Loucy (cell line): ENCODE measurements at regions not wholly inside any gene's neighbourhood (a gene's known extent, or its start where the extent isn't known, plus 50 kb on each side); places are given as distances from the start of the nearest gene placed in this dataset.
"Not testable (repeated sequence)": the region's sequence is repeated elsewhere in the genome, so short reads cannot be mapped to it uniquely, and the experiment has no call there.

ENCODE experiments used
- H2AFZ ChIP-seq: fragments of 200-600 bp; sonication (generic); 2 replicates; pipeline ENCODE4 v1.6.0; 2016; ENCODE audit warnings: antibody characterized with exemption, mild to moderate bottlenecking, low read length, moderate library complexity
- H3F3A ChIP-seq: fragments of 200-600 bp; 2 replicates; pipeline ENCODE4 v1.6.0; 2016; ENCODE audit warnings: antibody characterized with exemption, low read depth, mild to moderate bottlenecking
- H3K27me3 ChIP-seq: fragments of 200-600 bp; sonication (generic); 2 replicates; pipeline ENCODE4 v1.6.1; 2014; ENCODE audit warnings: low read length, mild to moderate bottlenecking; ENCODE audit not compliant: insufficient read depth, poor library complexity, severe bottlenecking
- H3K36me3 ChIP-seq: fragments of 200-600 bp; sonication (generic); 2 replicates; pipeline ENCODE4 v1.6.1; 2016; ENCODE audit warnings: low read length; ENCODE audit not compliant: insufficient read depth
- H3K4me1 ChIP-seq: fragments of 200-600 bp; sonication (generic); 2 replicates; pipeline ENCODE4 v1.5.1; 2014; ENCODE audit warnings: low read length, mild to moderate bottlenecking; ENCODE audit not compliant: insufficient read depth, poor library complexity, severe bottlenecking
- H3K4me2 ChIP-seq: fragments of 200-600 bp; sonication (generic); 2 replicates; pipeline ENCODE4 v1.6.0; 2014; ENCODE audit warnings: antibody characterized with exemption, low read length, low read depth, mild to moderate bottlenecking; ENCODE audit not compliant: poor library complexity, severe bottlenecking
- H3K4me3 ChIP-seq: fragments of 200-600 bp; sonication (generic); 2 replicates; pipeline ENCODE4 v1.5.1; 2014; ENCODE audit warnings: low read length, mild to moderate bottlenecking, mixed read lengths; ENCODE audit not compliant: poor library complexity, severe bottlenecking
- H3K79me2 ChIP-seq: fragments of 200-600 bp; sonication (generic); 2 replicates; pipeline ENCODE4 v1.6.1; 2014; ENCODE audit warnings: low read length; ENCODE audit not compliant: insufficient read depth
- H3K9ac ChIP-seq: fragments of 200-600 bp; sonication (generic); 2 replicates; pipeline ENCODE4 v1.6.0; 2014; ENCODE audit warnings: mild to moderate bottlenecking, low read depth, low read length, moderate library complexity; ENCODE audit not compliant: poor library complexity, severe bottlenecking
- H3K9me2 ChIP-seq: fragments of 200-600 bp; sonication (generic); replicated peaks from 2 replicates; pipeline ENCODE4 v1.6.1; 2016; ENCODE audit warnings: low read depth, low read length, mixed read lengths
- H3K9me3 ChIP-seq: fragments of 200-600 bp; sonication (generic); 2 replicates; pipeline ENCODE4 v1.6.1; 2014; ENCODE audit warnings: mild to moderate bottlenecking, antibody characterized with exemption, low read length, low read depth; ENCODE audit not compliant: insufficient read depth
- H4K20me1 ChIP-seq: fragments of 200-600 bp; sonication (generic); 2 replicates; pipeline ENCODE4 v1.6.0; 2014; ENCODE audit warnings: antibody characterized with exemption, low read length, mild to moderate bottlenecking; ENCODE audit not compliant: insufficient read depth, poor library complexity, severe bottlenecking
- EZH2phosphoT487 ChIP-seq: fragments of 200-600 bp; IDR thresholded peaks from 2 replicates; pipeline ENCODE4 v1.6.1; 2018; ENCODE audit warnings: antibody characterized with exemption, mild to moderate bottlenecking, moderate library complexity, borderline replicate concordance
- TF ChIP-seq, protein P1 (sequence below): fragments of 200-600 bp; sonication (generic); conservative IDR thresholded peaks from 2 replicates; pipeline ENCODE4 v1.5.1; 2014; ENCODE audit warnings: mild to moderate bottlenecking, antibody characterized with exemption, low read length

DNA sequence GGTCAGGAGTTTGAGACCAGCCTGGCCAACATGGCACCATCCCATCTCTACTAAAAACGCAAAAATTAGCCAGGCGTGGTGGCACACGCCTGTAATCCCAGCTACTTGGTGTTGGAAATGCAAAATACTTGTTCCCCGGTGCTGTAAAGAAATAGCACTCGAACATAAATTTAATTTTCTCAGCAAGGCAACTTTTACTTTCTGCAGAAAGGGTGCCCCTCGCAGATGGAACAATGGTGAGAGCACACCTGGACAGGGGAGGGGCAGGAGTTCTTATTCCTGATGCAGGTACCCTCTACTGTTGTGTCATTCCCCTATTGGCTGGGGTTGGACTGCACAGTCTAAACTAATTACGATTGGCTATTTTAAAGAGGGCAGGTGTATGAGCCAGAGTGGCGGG lies 139.7 kb downstream of the FHIP1A start:
- no peaks in the 10 kb centered on the region for H4K20me1 ChIP-seq
- H3K9me3 ChIP-seq: no peaks in the 10 kb centered on the region
- H3K27me3 ChIP-seq: no peaks in the 10 kb centered on the region
- no peak overlapping the region for H3K4me2 ChIP-seq
- no peaks in the 10 kb centered on the region for H3F3A ChIP-seq
- H2AFZ ChIP-seq: no peak overlapping the region
- H3K9me2 ChIP-seq: no peaks in the 10 kb centered on the region
- H3K9ac ChIP-seq: no peak overlapping the region
- no peaks in the 10 kb centered on the region for H3K79me2 ChIP-seq
- no peaks in the 10 kb centered on the region for H3K36me3 ChIP-seq
- H3K4me1 ChIP-seq: no peaks in the 10 kb centered on the region
- H3K4me3 ChIP-seq: no peak overlapping the region
- TF ChIP-seq, protein P1, sequence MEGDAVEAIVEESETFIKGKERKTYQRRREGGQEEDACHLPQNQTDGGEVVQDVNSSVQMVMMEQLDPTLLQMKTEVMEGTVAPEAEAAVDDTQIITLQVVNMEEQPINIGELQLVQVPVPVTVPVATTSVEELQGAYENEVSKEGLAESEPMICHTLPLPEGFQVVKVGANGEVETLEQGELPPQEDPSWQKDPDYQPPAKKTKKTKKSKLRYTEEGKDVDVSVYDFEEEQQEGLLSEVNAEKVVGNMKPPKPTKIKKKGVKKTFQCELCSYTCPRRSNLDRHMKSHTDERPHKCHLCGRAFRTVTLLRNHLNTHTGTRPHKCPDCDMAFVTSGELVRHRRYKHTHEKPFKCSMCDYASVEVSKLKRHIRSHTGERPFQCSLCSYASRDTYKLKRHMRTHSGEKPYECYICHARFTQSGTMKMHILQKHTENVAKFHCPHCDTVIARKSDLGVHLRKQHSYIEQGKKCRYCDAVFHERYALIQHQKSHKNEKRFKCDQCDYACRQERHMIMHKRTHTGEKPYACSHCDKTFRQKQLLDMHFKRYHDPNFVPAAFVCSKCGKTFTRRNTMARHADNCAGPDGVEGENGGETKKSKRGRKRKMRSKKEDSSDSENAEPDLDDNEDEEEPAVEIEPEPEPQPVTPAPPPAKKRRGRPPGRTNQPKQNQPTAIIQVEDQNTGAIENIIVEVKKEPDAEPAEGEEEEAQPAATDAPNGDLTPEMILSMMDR: no peak
- TF ChIP-seq EZH2phosphoT487: no peak

DNA sequence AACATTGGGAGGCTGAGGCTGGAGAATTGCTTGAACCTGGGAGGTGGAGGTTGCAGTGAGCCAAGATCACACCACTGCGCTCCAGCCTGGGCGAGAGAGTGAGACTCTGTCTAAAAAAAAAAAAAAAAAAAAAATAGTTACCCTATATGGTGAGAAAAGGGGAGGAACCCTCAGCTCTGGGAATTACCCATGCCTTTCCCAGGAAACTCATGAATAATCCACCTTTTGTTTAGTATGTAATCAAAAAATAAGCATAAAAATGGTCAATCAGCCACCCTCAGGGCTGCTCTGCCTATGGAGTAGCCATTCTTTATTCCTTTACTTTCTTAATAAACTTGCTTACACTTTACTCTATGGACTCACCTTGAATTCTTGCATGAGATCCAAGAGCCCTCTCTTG lies 140.4 kb downstream of the FHIP1A start:
- not testable (repeated sequence) for H3K4me1 ChIP-seq, H3K4me2 ChIP-seq, H3K9me3 ChIP-seq, H3K4me3 ChIP-seq, H3K79me2 ChIP-seq, H3K27me3 ChIP-seq, H2AFZ ChIP-seq, H3K9me2 ChIP-seq, H4K20me1 ChIP-seq, H3K9ac ChIP-seq, H3K36me3 ChIP-seq, H3F3A ChIP-seq

DNA sequence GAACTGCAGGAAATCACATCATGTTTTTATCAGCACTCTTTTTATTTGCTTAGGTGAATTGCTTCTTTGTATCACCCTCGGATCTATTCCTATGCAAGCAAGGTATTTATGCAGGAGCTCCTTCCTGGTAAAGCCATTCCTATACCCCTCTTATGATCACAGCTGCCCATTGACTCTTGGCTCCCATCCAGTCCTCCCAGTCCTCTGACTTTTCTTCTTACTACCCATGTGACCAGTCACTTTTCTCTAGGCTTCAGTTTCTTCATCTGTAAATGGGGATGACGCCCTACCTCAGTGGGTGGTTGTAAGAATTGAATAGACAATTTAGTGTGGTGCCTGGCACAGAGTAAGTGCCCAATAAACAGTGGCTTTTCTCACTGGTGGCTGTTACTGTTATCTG lies 144.9 kb downstream of the FHIP1A start:
- no peaks in the 10 kb centered on the region for H3F3A ChIP-seq
- no peaks in the 10 kb centered on the region for H3K9me3 ChIP-seq
- H3K27me3 ChIP-seq: peaks cover 5% of the 10 kb centered on the region
- H2AFZ ChIP-seq: no peak overlapping the region
- no peak overlapping the region for H3K4me2 ChIP-seq
- H3K9ac ChIP-seq: no peak overlapping the region
- no peaks in the 10 kb centered on the region for H3K36me3 ChIP-seq
- no peaks in the 10 kb centered on the region for H3K9me2 ChIP-seq
- TF ChIP-seq, protein P1: no peak
- no peak for TF ChIP-seq EZH2phosphoT487
- H4K20me1 ChIP-seq: no peaks in the 10 kb centered on the region
- no peaks in the 10 kb centered on the region for H3K79me2 ChIP-seq
- no peaks in the 10 kb centered on the region for H3K4me1 ChIP-seq
- H3K4me3 ChIP-seq: no peak overlapping the region

DNA sequence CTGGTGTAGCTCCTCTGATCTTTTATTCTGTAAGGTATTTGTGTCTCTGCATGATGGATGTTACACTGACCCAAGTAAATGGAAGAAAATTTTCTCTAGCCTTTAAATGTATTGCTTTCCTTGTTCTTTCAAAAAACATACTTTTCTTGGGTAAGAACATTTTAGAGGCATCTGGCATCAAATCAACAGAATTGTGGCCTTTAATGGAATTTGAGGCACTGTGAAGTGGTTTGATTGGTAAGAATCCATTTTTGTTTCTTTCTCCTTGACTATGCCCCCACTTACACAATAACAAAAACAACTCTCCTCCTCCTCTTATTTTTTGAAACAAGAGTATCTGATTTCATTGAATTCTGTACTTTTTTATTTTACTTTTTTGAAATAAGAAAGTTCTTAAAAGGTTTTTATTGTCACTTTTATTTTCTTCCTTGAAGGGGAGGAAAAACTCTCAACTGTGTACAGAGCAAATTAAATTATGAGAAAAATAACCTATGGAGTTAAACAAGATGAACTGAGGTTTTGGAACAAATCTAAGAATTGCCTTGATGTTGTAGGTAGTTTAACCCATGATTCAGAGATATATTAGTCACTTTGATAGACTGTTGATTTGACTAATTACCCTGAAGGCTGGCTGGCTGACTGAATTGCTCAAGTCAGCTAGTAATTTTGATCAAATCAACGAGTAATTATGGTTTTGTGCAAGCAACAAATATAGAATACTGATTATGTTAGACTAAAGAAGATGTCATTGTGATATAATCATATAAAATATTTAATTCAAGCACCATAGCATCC lies 146.4 kb downstream of the FHIP1A start:
- Histone ChIP-seq H3K9me2 (no peaks in the 10 kb centered on the region), H3K9me3 (no peaks in the 10 kb centered on the region), H3F3A (no peaks in the 10 kb centered on the region), H3K4me2 (no peak overlapping the region), H3K4me3 (no peak overlapping the region), H3K79me2 (no peaks in the 10 kb centered on the region), H3K36me3 (no peaks in the 10 kb centered on the region), H4K20me1 (no peaks in the 10 kb centered on the region), H2AFZ (no peak overlapping the region), H3K27me3 (peaks cover 20% of the 10 kb centered on the region), H3K4me1 (no peaks in the 10 kb centered on the region), H3K9ac (no peak overlapping the region)
- TF ChIP-seq, protein P1: no peak
- TF ChIP-seq EZH2phosphoT487: no peak
